Smooth muscle cell (in vitro differentiated cells): ENCODE measurements at regions not wholly inside any gene's neighbourhood (a gene's known extent, or its start where the extent isn't known, plus 50 kb on each side); places are given as distances from the start of the nearest gene placed in this dataset.

Source experiments
- DNase-seq: peaks from one replicate; lab custom pipeline; 2025; ENCODE audit not compliant: unreplicated experiment; lab: John Stamatoyannopoulos, UW
- H2AFZ ChIP-seq: fragments of 200-600 bp; sonication (generic); 2 replicates; pipeline ENCODE4 v1.6.0; 2016; ENCODE audit warnings: antibody characterized with exemption, low read depth, mild to moderate bottlenecking
- H3F3A ChIP-seq: fragments of 200-600 bp; sonication (generic); 2 replicates; pipeline ENCODE4 v1.6.0; 2017; ENCODE audit warnings: antibody characterized with exemption, low read depth
- H3K27ac ChIP-seq: fragments of 200-600 bp; sonication (generic); 2 replicates; pipeline ENCODE4 v1.5.1; 2016; ENCODE audit warnings: low read depth, mild to moderate bottlenecking
- H3K27me3 ChIP-seq: fragments of 200-600 bp; sonication (generic); 2 replicates; pipeline ENCODE4 v1.6.1; 2016; ENCODE audit warnings: low read depth, mild to moderate bottlenecking
- H3K36me3 ChIP-seq: fragments of 200-600 bp; sonication (generic); 2 replicates; pipeline ENCODE4 v1.5.1; 2016; ENCODE audit warnings: low read depth
- H3K4me1 ChIP-seq: fragments of 200-600 bp; sonication (generic); 2 replicates; pipeline ENCODE4 v1.5.1; 2016; ENCODE audit warnings: low read depth
- H3K4me2 ChIP-seq: fragments of 200-600 bp; sonication (generic); 2 replicates; pipeline ENCODE4 v1.6.0; 2016; ENCODE audit warnings: mild to moderate bottlenecking
- H3K4me3 ChIP-seq: fragments of 200-600 bp; sonication (generic); 2 replicates; pipeline ENCODE4 v1.5.1; 2016; ENCODE audit warnings: mild to moderate bottlenecking
- H3K79me2 ChIP-seq: fragments of 200-600 bp; sonication (generic); 2 replicates; pipeline ENCODE4 v1.6.0; 2016; ENCODE audit warnings: low read depth, mild to moderate bottlenecking
- H3K9ac ChIP-seq: fragments of 200-600 bp; sonication (generic); 2 replicates; pipeline ENCODE4 v1.6.0; 2016; ENCODE audit warnings: low read depth
- H3K9me3 ChIP-seq: fragments of 200-600 bp; sonication (generic); replicated peaks from 2 replicates; pipeline ENCODE4 v1.5.1; 2016; ENCODE audit warnings: low read depth
- H4K20me1 ChIP-seq: fragments of 200-600 bp; sonication (generic); 2 replicates; pipeline ENCODE4 v1.6.0; 2016; ENCODE audit warnings: low read depth
- CTCF ChIP-seq: fragments of 200-600 bp; sonication (generic); IDR thresholded peaks from 2 replicates; pipeline ENCODE4 v1.5.1; 2017; ENCODE audit warnings: borderline replicate concordance, mild to moderate bottlenecking, antibody characterized with exemption; ENCODE audit not compliant: insufficient read depth, poor library complexity, severe bottlenecking
- WGBS: methylation state at CpG from one replicate; pipeline ENCODE4 v1.1.7; 2016; ENCODE audit warnings: low lambda C conversion rate; 5-methylcytosine and 5-hydroxymethylcytosine counted together

DNA sequence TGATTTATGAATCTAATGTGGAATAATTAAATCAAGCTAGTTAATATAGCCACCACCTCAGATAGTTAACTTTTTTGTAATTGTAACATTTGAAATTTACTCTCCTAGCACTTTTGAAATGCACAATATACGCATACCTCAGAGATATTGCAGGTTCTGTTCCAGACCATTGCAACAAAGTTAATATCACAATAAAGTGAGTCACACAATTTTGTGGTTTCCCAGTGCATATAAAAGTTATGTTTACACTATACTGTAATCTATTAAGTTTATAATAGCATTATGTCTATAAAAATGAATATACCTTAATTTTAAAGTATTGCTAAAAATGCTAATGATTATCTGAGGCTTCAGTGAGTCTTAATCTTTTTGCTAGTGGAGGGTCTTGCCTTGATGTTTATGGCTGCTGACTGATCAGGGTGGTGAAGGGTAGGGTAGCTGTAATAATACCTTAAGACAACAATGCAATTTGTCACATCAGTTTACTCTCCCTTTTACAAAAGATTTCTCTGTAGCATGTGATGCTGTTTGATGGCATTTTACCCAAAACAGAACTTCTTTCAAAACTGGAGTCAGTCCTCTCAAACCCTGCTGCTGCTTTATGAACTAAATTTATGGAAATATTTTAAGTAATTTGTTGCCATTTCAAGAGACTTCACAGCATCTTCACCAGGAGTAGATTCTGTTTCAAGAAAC is 235.1 kb upstream of the ADAMTSL1 start:
- no peak overlapping the region for H2AFZ ChIP-seq
- H3K4me3 ChIP-seq = no peak overlapping the region
- H3K27me3 ChIP-seq = peaks cover 8% of the 10 kb centered on the region
- peaks cover 4% of the 10 kb centered on the region for H3K9me3 ChIP-seq
- TF ChIP-seq CTCF = no peak
- 94% methylated on average over 1 of the region's 1 CpG for WGBS
- H3K9ac ChIP-seq = no peak overlapping the region
- no peak overlapping the region for H3K27ac ChIP-seq
- no peak for DNase-seq
- no peaks in the 10 kb centered on the region for H3F3A ChIP-seq
- H3K4me2 ChIP-seq = no peak overlapping the region
- H3K79me2 ChIP-seq = no peaks in the 10 kb centered on the region
- H3K4me1 ChIP-seq = no peaks in the 10 kb centered on the region
- no peaks in the 10 kb centered on the region for H3K36me3 ChIP-seq
- no peaks in the 10 kb centered on the region for H4K20me1 ChIP-seq

DNA sequence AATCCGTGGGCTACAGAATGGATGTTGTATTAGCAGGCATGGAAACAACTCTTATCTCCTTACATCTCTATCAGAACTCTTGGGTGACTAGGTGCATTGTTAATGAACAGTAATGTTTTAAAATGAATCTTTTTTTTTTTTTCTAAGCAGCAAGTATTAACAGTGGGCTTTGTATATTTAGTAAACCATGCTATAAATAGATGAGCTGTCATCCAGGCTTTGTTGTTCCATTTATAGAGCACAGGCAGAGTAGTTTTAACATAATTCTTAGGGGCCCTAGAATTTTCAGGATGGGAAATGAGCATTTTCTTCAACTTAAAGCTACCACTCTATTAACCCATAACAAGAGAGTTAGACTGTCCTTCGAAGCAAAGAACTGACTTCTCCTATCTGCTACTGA is 233.7 kb upstream of the ADAMTSL1 start:
- H3K4me1 ChIP-seq = no peaks in the 10 kb centered on the region
- DNase-seq = no peak
- H2AFZ ChIP-seq = no peak overlapping the region
- H3K9ac ChIP-seq = no peak overlapping the region
- no peaks in the 10 kb centered on the region for H4K20me1 ChIP-seq
- H3K4me2 ChIP-seq = no peak overlapping the region
- no peaks in the 10 kb centered on the region for H3K27me3 ChIP-seq
- H3K27ac ChIP-seq = no peak overlapping the region
- 45% methylated on average over 2 of the region's 2 CpGs for WGBS
- no peak for TF ChIP-seq CTCF
- no peaks in the 10 kb centered on the region for H3K79me2 ChIP-seq
- peaks cover 4% of the 10 kb centered on the region for H3K9me3 ChIP-seq
- no peak overlapping the region for H3K4me3 ChIP-seq
- H3F3A ChIP-seq = no peaks in the 10 kb centered on the region
- H3K36me3 ChIP-seq = no peaks in the 10 kb centered on the region

GRCh38 chr9:18245911-18246310 is 228.0 kb upstream of the ADAMTSL1 start:
- Histone ChIP-seq H3K27me3 (no peaks in the 10 kb centered on the region), H3F3A (no peaks in the 10 kb centered on the region), H4K20me1 (no peaks in the 10 kb centered on the region), H3K79me2 (no peaks in the 10 kb centered on the region), H3K9me3 (peaks cover 4% of the 10 kb centered on the region), H3K4me1 (no peaks in the 10 kb centered on the region), H3K27ac (no peak overlapping the region), H3K9ac (no peak overlapping the region), H3K4me2 (no peak overlapping the region), H3K36me3 (no peaks in the 10 kb centered on the region), H3K4me3 (no peak overlapping the region), H2AFZ (no peak overlapping the region)
- WGBS = 91% methylated on average over 4 of the region's 4 CpGs
- no peak for DNase-seq
- no peak for TF ChIP-seq CTCF

DNA sequence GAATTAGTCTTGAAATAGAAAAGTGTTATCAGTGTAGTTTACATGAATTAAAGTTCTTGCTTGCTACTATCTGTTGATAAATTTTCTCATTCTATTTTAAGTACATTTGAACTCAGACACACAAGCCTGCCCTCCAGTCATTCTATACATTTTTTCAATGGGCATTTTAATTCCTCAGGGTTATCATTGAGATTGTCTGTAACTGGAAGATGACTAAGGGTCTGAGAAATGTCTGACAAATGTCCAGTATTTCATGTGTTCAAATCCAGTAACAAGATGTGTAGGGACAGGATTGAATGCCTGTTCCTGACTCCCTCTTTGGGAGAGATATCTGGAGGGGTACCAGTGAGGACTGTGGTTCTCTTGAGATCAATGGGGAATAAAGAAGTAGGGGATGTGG is 223.9 kb upstream of the ADAMTSL1 start:
- Histone ChIP-seq H3K4me2 (no peak overlapping the region), H3K9me3 (no peaks in the 10 kb centered on the region), H2AFZ (no peak overlapping the region), H3K36me3 (no peaks in the 10 kb centered on the region), H3K4me3 (no peak overlapping the region), H3K27me3 (no peaks in the 10 kb centered on the region), H3K9ac (no peak overlapping the region), H3F3A (no peaks in the 10 kb centered on the region), H3K79me2 (no peaks in the 10 kb centered on the region), H4K20me1 (no peaks in the 10 kb centered on the region), H3K27ac (no peak overlapping the region), H3K4me1 (no peaks in the 10 kb centered on the region)
- no peak for DNase-seq
- no peak for TF ChIP-seq CTCF
